Stimulated activated CD4-positive, alpha-beta T cell treated with anti-CD3 and anti-CD28 coated beads, Interleukin-15, amount 100 ng/mL, for 48 hours (primary cell): ENCODE measurements at regions not wholly inside any gene's neighbourhood (a gene's known extent, or its start where the extent isn't known, plus 50 kb on each side); places are given as distances from the start of the nearest gene placed in this dataset.

Experiments used
- DNase-seq, 2 donors: peaks; one replicate each; pipeline ENCODE4 v3.0.0-alpha.2; 2020; ENCODE audit warnings: low read depth in 2 of 2

GRCh38 chr11:37774441-37774840 is 1176.4 kb upstream of the RAG2 start:
- DNase-seq: no peak

DNA sequence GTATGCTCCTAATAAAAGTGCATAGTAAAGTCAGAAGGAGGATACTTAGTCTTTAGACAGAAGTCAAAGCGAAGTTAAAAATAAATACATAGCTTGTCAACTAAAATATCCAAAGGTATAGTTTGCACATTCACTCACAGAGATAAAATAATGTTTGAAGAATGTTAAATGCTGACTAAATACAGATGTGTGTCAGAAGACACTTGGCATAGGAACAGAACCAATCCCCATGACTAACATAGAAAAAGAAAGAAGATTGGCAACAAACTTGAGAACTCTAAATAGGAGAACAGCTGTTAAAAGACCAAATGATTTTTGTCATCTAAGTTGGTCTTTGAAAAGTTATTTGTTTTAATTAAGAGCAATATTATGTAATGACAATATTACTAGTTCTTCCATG is 1172.1 kb upstream of the RAG2 start:
- no peak for DNase-seq

GRCh38 chr11:37762079-37762478 is 1164.0 kb upstream of the RAG2 start:
- DNase-seq: no peak

GRCh38 chr11:37755521-37755920 is 1157.5 kb upstream of the RAG2 start:
- DNase-seq: no peak

DNA sequence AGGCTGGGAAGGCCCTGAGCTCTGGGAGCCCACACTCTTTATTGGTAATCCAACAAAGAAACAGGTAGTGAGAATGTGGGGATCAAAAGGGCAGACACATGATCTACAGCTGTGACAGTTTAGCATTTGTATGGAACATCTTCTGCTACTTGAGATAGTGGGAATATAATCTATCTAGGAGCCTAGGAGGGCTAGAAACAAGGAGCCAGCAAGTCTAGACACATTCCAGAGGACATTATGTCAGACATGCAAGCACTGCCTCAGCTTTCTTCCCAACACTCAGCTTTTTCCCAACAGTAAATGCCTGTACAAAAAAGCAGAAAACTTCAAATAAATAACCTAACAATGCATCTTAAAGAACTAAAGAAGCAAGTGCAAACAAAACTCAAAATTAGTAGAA is 1150.6 kb upstream of the RAG2 start:
- DNase-seq: no peak

GRCh38 chr11:37747121-37747520 is 1149.1 kb upstream of the RAG2 start:
- no peak for DNase-seq

DNA sequence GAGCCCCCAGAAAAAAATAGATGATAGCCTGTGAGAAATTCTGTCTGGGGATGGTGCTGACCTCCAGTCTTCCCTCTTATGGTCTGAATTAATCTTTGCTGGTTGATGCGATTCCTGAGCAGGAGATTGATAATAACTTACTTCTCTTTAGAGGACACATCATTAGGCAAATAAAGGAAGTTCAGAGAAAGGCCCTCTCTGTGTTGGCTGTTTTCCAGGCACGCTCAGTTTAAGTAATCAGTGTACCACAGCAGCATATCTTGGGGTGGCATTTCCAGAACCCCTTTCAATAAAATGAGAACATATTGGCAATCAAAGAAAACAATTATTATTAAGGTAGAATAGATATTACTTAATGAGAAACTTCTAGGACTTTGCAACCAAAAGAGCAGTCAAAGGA is 1129.3 kb upstream of the RAG2 start:
- DNase-seq: no peak

GRCh38 chr11:37724315-37724714 is 1126.3 kb upstream of the RAG2 start:
- no peak for DNase-seq

- DNase-seq: no peak
Measured at GRCh38 chr11:37721485-37721884, 1123.4 kb upstream of the RAG2 start.

DNA sequence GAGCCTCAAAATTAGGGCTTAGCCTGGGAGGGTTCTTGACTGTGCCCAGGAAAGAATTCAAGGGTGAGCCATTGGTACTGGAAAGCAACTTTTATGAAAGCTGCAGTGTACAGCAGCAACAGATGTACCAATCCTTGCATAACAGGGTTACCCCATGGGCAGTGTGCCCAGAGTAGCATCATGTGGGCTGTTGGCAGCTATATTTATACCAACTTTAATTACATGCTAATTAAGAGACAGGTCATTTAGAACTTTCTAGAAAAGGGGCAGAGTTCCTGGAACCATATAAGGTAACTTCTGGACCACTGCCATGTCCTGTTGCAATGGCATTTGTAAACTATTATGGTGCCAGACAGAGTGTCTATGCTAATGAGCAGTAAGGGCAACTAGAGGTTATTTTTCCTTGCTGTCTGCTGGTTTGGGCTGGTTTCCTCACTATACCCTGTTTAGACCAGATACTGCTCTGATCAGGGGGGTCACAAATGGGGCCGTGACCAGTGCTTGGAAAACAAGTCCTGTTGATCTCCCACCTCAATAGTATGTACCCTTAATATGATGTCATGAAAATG is 1120.5 kb upstream of the RAG2 start:
- no peak for DNase-seq

DNA sequence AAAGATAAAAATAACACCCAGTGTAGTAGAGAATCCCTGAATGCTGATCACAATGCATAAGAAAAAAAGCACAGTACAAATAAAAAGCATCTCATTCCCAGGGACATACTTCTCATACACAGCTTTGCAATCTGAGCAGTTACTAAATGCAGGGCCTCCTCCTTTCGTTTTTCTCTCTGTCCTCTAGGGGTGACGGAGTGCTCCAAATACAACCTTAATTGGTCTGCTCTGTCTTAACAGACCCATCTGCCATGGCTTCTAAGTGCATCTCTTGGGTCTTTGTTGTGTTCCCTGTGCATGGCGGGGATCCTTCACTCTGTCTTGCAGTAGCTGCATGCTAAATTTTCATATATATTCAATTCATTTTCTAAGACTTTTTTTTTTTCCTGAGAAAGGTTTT is 1114.2 kb upstream of the RAG2 start:
- DNase-seq: no peak

DNA sequence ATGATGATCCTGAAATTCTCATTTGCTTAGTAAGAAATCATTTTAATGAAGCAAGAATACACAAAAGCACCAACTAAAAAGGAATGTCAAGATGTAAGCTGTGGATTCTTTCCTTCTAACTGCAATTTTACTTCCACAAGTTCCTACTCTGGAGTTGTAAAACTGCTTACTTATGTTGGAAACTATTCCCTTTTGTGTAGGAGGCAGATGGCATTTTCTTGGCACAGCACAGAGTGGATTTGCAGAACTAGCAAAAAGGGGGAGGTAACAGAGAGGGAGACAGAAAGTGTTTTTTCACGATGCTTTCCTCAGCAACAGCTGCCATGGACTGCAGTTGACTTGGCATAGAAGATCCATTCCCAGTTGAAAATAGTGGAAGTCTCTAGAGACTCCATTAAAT is 1112.0 kb upstream of the RAG2 start:
- DNase-seq: no peak

DNA sequence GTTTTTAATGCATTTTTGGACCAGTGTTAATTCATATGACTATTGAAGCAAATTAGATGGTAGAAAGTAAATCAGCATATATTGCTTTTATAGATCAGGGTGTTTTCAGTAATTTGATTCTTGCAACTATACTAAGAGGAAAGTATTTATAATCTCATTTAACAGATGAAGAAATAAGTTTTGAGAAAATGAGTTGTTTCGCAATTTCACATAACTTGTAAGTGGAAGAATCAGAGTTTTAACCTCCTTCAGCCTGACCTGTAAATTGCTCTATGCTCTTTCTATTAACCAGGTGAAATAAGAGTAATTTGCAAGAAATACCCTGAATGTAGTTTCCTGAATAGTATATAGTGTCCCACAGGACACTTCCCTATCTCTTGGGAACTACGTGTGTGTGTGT is 1106.8 kb upstream of the RAG2 start:
- DNase-seq: no peak

DNA sequence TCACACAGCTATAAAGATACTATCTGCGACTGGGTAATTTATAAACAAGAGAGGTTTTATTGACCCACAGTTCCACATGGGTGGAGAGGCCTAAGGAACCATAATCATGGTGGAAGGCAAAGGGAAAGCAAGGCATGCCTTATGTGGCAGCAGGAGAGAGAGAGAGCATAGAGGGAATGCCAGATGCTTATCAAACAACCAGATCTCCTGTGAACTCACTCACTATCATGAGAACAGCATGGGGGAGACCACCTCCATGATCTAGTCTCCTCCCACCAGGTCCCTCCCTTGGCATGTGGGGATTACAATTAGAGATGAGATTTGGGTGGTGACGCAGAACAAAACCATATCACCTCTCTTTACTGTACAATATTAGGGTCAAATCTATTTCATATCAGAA is 1101.6 kb upstream of the RAG2 start:
- no peak for DNase-seq

DNA sequence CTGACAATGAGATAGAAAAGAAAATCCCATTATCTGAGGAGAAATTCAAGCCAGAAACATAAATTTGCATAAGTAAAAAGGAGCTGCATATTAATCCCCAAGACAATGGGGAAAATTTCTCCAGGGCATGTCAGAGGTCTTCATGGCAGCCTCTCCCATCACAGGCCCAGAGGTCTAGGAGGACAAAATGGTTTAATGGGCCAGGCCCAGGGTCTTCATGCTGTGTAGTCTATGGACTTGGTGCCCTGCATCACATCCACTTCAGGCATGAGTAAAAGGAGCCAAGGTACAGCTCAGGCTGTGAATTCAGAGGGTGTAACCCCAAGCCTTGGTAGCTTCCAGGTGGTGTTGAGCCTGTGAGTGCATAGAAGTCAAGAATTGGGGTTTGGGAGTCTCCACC is 1097.2 kb upstream of the RAG2 start:
- DNase-seq: no peak

DNA sequence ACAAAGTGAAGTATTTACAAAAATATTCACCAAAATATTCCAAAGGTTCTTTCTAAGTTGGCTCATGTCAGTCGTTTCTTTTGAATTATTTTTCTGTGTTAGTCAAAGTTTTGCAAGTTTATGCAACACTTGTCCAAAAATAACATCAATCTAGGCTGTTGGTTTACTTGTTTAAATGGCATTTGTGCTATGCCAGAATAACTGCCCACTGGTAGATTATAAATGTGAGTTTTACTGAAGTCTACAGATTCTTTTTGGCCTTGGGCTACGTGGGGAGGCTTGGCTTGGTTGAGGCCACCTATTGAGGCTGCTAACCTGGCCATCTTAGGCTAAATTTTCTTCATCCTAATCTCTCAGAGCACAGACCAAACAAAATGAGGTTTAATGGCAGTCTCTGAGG is 1091.9 kb upstream of the RAG2 start:
- no peak for DNase-seq

GRCh38 chr11:37688456-37688855 is 1090.4 kb upstream of the RAG2 start:
- no peak for DNase-seq

DNA sequence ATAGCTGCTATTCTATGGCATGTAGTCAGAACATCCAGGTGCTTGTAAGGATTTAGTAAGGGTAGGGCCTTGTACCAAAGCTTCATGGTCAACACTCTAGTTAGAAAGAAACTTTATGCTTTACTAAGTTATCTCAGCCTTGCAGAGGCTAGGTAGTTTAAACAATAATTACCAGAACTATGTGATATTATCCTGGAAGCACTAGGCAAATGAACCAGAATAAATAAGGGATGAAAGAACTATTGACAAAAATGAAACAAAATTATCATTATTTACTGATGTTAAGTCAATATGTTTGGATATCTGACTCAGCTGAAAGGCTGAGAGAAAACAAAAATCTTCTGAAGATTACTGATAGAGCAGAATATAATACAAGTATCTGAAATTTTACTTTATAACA is 1089.1 kb upstream of the RAG2 start:
- DNase-seq: no peak

GRCh38 chr11:37671321-37671720 is 1073.3 kb upstream of the RAG2 start:
- DNase-seq: no peak

DNA sequence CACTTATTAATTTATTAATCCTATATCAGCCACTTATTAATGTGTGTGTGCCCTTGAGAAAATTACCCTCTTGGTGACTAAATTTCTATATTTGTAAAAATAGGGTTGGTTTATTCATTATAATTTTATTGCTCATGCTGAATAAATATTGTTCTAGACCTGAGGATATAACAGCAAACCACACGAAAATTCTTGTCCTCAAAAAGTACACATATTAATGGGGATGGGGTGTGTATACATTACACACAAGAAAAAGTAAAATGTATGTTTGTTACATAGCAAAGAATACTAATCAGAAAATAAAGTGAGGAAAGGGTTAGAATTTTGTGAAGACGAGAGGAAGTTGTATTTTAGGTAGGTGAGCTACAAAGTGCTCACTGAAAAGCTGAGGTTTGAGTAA is 1068.9 kb upstream of the RAG2 start:
- no peak for DNase-seq

GRCh38 chr11:37657645-37658044 is 1059.6 kb upstream of the RAG2 start:
- DNase-seq: no peak

- no peak for DNase-seq
Measured at GRCh38 chr11:37647767-37648166, 1049.7 kb upstream of the RAG2 start.

GRCh38 chr11:37643968-37644367 is 1045.9 kb upstream of the RAG2 start:
- DNase-seq: no peak

DNA sequence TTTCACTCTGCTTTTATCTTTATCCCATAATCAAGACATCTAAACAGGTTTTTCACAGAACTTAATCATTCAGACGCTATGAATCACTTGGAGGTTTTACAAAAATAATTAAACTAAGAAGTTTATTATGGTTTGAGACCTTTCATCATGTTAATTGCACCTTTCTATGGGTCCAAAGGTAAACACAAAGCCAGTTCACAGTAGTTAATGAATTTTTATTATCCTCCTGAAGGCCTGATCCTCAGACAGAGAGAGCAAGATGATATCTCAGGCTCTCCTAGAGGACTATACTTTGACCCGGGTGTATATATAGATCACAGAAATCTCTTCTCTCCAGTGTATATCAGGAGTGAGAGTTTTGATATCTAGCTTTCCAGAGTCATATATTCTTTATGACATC is 1044.3 kb upstream of the RAG2 start:
- no peak for DNase-seq

DNA sequence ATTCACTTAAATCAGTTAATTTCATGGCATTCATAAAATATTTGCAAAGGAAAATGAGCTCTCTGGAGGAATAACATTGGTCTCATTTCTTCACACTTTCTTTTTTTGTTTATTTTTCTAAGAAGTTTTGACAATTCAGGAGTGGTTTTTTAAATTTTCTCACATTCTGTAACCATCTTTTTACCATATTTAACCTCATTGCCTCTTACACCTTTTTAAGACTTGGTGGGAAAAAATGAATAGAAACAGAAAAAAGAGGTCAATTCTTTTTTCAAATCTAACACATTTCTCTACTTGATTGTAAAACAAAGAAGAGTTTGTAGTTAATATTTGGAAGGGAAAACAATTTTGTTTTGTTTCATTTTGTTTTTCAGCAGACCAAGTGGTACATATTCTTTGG is 1034.7 kb upstream of the RAG2 start:
- DNase-seq: no peak
